ENCODE measurements at regions not wholly inside any gene's neighbourhood (a gene's known extent, or its start where the extent isn't known, plus 50 kb on each side); places are given as distances from the start of the nearest gene placed in this dataset.

GRCh38 chr1:239270509-239270908 is 115.9 kb upstream of the CHRM3 start:
- POLR2A ChIA-PET = no interaction called here
- FAIRE-seq = no peak

DNA sequence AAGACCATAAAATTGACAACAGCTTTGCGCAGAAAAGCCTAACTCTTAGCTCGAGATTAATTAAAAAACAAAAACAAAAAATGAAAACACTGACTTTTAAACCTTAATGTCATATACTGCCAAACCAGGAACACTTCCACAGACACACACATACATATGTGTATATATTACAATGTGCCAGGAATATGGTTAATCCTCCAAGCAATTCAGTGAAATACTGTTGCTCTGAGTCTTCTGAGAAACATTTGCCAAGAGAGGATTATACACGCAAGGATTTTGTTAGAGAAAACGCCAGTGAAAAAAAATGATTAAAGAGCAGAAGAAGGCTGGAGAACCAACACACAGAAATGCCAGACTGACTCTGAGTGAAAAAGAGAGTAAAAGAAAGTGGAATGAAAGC is 116.7 kb upstream of the CHRM3 start:
- Histone ChIP-seq H3K9me3 (no peaks in the 10 kb centered on the region), H3K4me3 (no peak overlapping the region), H3K4me1 (no peaks in the 10 kb centered on the region), H3K27ac (no peak overlapping the region), H3K4me2 (no peak overlapping the region)
- DNase-seq (ENCODE audit: low read depth in 1 of 2, low spot score in 1 of 2) (no peak), ATAC-seq (no peak), FAIRE-seq (no peak)
- TF ChIP-seq RFX5 (IDR thresholded peaks at IDR 0.05) (no peak), GATA3 (IDR thresholded peaks at IDR 0.05; ENCODE audit: borderline replicate concordance) (no peak), BCL3 (IDR thresholded peaks at IDR 0.05) (no peak), CBX2 (IDR thresholded peaks at IDR 0.05; ENCODE audit: borderline replicate concordance, low read depth) (no peak), ZSCAN20 (CRISPR knock-in tag; IDR thresholded peaks at IDR 0.05) (no peak), MAFK (IDR thresholded peaks at IDR 0.05; ENCODE audit: partially characterized antibody) (no peak), PHF8 (IDR thresholded peaks at IDR 0.05; ENCODE audit: borderline replicate concordance, low read depth) (no peak), EP300 (IDR thresholded peaks at IDR 0.05) (no peak), MAZ (IDR thresholded peaks at IDR 0.05; ENCODE audit: borderline replicate concordance, low read depth, low read length) (no peak), NFE2L2 (conservative IDR thresholded peaks at IDR 0.05; ENCODE audit: low read length) (no peak), KDM1A (IDR thresholded peaks at IDR 0.05; ENCODE audit: low read depth) (no peak), JUNB (IDR thresholded peaks at IDR 0.05) (no peak), ATOH8 (CRISPR knock-in tag; IDR thresholded peaks at IDR 0.05; ENCODE audit: low read depth) (no peak), HOXB5 (CRISPR knock-in tag; IDR thresholded peaks at IDR 0.05) (no peak)
- TF ChIP-seq, protein P1, sequence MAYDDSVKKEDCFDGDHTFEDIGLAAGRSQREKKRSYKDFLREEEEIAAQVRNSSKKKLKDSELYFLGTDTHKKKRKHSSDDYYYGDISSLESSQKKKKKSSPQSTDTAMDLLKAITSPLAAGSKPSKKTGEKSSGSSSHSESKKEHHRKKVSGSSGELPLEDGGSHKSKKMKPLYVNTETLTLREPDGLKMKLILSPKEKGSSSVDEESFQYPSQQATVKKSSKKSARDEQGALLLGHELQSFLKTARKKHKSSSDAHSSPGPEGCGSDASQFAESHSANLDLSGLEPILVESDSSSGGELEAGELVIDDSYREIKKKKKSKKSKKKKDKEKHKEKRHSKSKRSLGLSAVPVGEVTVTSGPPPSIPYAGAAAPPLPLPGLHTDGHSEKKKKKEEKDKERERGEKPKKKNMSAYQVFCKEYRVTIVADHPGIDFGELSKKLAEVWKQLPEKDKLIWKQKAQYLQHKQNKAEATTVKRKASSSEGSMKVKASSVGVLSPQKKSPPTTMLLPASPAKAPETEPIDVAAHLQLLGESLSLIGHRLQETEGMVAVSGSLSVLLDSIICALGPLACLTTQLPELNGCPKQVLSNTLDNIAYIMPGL (CRISPR knock-in tag; IDR thresholded peaks at IDR 0.05; ENCODE audit: borderline replicate concordance) = no peak
- TF ChIP-seq, protein P2, sequence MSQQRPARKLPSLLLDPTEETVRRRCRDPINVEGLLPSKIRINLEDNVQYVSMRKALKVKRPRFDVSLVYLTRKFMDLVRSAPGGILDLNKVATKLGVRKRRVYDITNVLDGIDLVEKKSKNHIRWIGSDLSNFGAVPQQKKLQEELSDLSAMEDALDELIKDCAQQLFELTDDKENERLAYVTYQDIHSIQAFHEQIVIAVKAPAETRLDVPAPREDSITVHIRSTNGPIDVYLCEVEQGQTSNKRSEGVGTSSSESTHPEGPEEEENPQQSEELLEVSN (IDR thresholded peaks at IDR 0.05; ENCODE audit: borderline replicate concordance, low read depth) = no peak
- WGBS (ENCODE audit: missing lambda C conversion rate) = 60% methylated on average over 4 of the region's 4 CpGs
- ChIA-PET CTCF (no interaction called here), POLR2A (no interaction called here)

More at GRCh38 chr1:239270509-239270908, 115.9 kb upstream of the CHRM3 start:
- Histone ChIP-seq H3K27ac (no peak overlapping the region), H3K4me3 (no peak overlapping the region), H3K4me1 (no peaks in the 10 kb centered on the region), H3K9me3 (no peaks in the 10 kb centered on the region), H3K4me2 (no peak overlapping the region)
- no peak for TF ChIP-seq ATOH8 (CRISPR knock-in tag; IDR thresholded peaks at IDR 0.05; ENCODE audit: low read depth)
- no peak for TF ChIP-seq ZC3H11A (IDR thresholded peaks at IDR 0.05)
- CTCF ChIA-PET = no interaction called here
- ATAC-seq = no peak
- 34% methylated on average over 5 of the region's 5 CpGs for WGBS (ENCODE audit: missing lambda C conversion rate)
- DNase-seq (ENCODE audit: low read depth in 1 of 2, low spot score in 1 of 2) = no peak

- Histone ChIP-seq H3K4me1 (no peaks in the 10 kb centered on the region), H3K9me3 (no peaks in the 10 kb centered on the region), H3K4me3 (no peak overlapping the region), H3K4me2 (peak overlapping the region; percentile 36; the same call in 1 of the 3 replicates), H3K27ac (no peak overlapping the region)
- ChIA-PET CTCF (no interaction called here), POLR2A (no interaction called here)
- TF ChIP-seq RNF2 (IDR thresholded peaks at IDR 0.05; ENCODE audit: borderline replicate concordance, low read depth) = no peak
- no peak for TF ChIP-seq NFE2L2 (conservative IDR thresholded peaks at IDR 0.05; ENCODE audit: low read length)
- TF ChIP-seq, protein P1 (CRISPR knock-in tag; IDR thresholded peaks at IDR 0.05; ENCODE audit: borderline replicate concordance) = no peak
- TF ChIP-seq ZFP36 (IDR thresholded peaks at IDR 0.05; ENCODE audit: borderline replicate concordance, partially characterized antibody) = no peak
- no peak for TF ChIP-seq FOXS1 (CRISPR knock-in tag; IDR thresholded peaks at IDR 0.05)
- no peak for TF ChIP-seq KDM1A (IDR thresholded peaks at IDR 0.05; ENCODE audit: low read depth)
- TF ChIP-seq HEYL (CRISPR knock-in tag; IDR thresholded peaks at IDR 0.05) = no peak
- no peak for TF ChIP-seq CHD4 (IDR thresholded peaks at IDR 0.05; ENCODE audit: borderline replicate concordance)
- no peak for TF ChIP-seq MAZ (IDR thresholded peaks at IDR 0.05; ENCODE audit: borderline replicate concordance, low read depth, low read length)
- TF ChIP-seq EP300 (IDR thresholded peaks at IDR 0.05) = no peak
- TF ChIP-seq SREBF2 (IDR thresholded peaks at IDR 0.05) = no peak
- no peak for TF ChIP-seq JUN (IDR thresholded peaks at IDR 0.05)
- no peak for TF ChIP-seq HOXA7 (CRISPR knock-in tag; IDR thresholded peaks at IDR 0.05)
- FAIRE-seq (no peak), ATAC-seq (no peak), DNase-seq (ENCODE audit: low read depth in 1 of 2, low spot score in 1 of 2) (no peak)
- WGBS (ENCODE audit: missing lambda C conversion rate) = 52% methylated on average over 4 of the region's 4 CpGs
Observed at GRCh38 chr1:239268941-239269340, 117.4 kb upstream of the CHRM3 start.
